Peyer's patch (tissue), 4 donors: ENCODE measurements at regions not wholly inside any gene's neighbourhood (a gene's known extent, or its start where the extent isn't known, plus 50 kb on each side); places are given as distances from the start of the nearest gene placed in this dataset.

ENCODE experiments used
- CTCF ChIP-seq, 6 experiments: fragments of 450-650 bp in 4 of 6; fragments of 200-600 bp in 2 of 6; sonication (generic) in 1 of 6; IDR thresholded peaks; one replicate each; pipeline ENCODE4 v1.5.1; 2017 to 2019; ENCODE audit warnings: antibody characterized with exemption in 6 of 6, mild to moderate bottlenecking in 3 of 6, moderate library complexity in 1 of 6
- POLR2A ChIP-seq, 2 donors: fragments of 450-650 bp; IDR thresholded peaks; one replicate each; pipeline ENCODE4 v1.5.1; 2017; ENCODE audit warnings: antibody characterized with exemption in 2 of 2, mild to moderate bottlenecking in 2 of 2, moderate library complexity in 2 of 2

- TF ChIP-seq CTCF (IDR thresholded peaks at IDR 0.05) (no peak), POLR2A (IDR thresholded peaks at IDR 0.05) (no peak)
Observed at GRCh38 chr12:3379079-3379478, 111.9 kb upstream of the PRMT8 start.
